ENCODE measurements at regions not wholly inside any gene's neighbourhood (a gene's known extent, or its start where the extent isn't known, plus 50 kb on each side); places are given as distances from the start of the nearest gene placed in this dataset.

GRCh38 chr3:103453152-103453551, 1018.3 kb downstream of the ZPLD1 start:
- DNase-seq (ENCODE audit: low spot score) (no peak), ATAC-seq (ENCODE audit: low FRiP score) (no peak)
- TF ChIP-seq CTCF (IDR thresholded peaks at IDR 0.05) = no peak

- no peak for DNase-seq (ENCODE audit: low spot score)
- ATAC-seq (ENCODE audit: low FRiP score) = no peak
- TF ChIP-seq CTCF (IDR thresholded peaks at IDR 0.05) = no peak
Measured at GRCh38 chr3:103459815-103460214, 1025.0 kb downstream of the ZPLD1 start.

- DNase-seq (ENCODE audit: low spot score) = no peak
- no peak for ATAC-seq (ENCODE audit: low FRiP score)
- TF ChIP-seq CTCF (IDR thresholded peaks at IDR 0.05) = no peak
Measured at GRCh38 chr3:103470498-103470897, 1035.7 kb downstream of the ZPLD1 start.

- TF ChIP-seq CTCF (IDR thresholded peaks at IDR 0.05) = no peak
- ATAC-seq (ENCODE audit: low FRiP score) = no peak
- DNase-seq (ENCODE audit: low spot score) = no peak
Measured at GRCh38 chr3:103494011-103494410, 1059.2 kb downstream of the ZPLD1 start.

- DNase-seq (ENCODE audit: low spot score) (no peak), ATAC-seq (ENCODE audit: low FRiP score) (no peak)
- no peak for TF ChIP-seq CTCF (IDR thresholded peaks at IDR 0.05)
Measured at GRCh38 chr3:103494512-103494911, 1059.7 kb downstream of the ZPLD1 start.

- no peak for DNase-seq (ENCODE audit: low spot score)
- TF ChIP-seq CTCF (IDR thresholded peaks at IDR 0.05) = no peak
- ATAC-seq (ENCODE audit: low FRiP score) = no peak
Measured at GRCh38 chr3:103495186-103495585, 1060.4 kb downstream of the ZPLD1 start.

- ATAC-seq (ENCODE audit: low FRiP score) = no peak
- DNase-seq (ENCODE audit: low spot score) = no peak
- no peak for TF ChIP-seq CTCF (IDR thresholded peaks at IDR 0.05)
Measured at GRCh38 chr3:103499132-103499900, 1064.5 kb downstream of the ZPLD1 start.
